ENCODE measurements at regions not wholly inside any gene's neighbourhood (a gene's known extent, or its start where the extent isn't known, plus 50 kb on each side); places are given as distances from the start of the nearest gene placed in this dataset.

- no peak for DNase-seq (ENCODE audit: low spot score)
Observed at GRCh38 chr18:44136326-44136725, 544.4 kb upstream of the SETBP1 start.

GRCh38 chr18:44143072-44143471, 537.6 kb upstream of the SETBP1 start:
- no peak for DNase-seq (ENCODE audit: low spot score)

- DNase-seq (ENCODE audit: low spot score): no peak
Observed at GRCh38 chr18:44149706-44150105, 531.0 kb upstream of the SETBP1 start.

GRCh38 chr18:44153981-44154380, 526.7 kb upstream of the SETBP1 start:
- DNase-seq (ENCODE audit: low spot score): no peak

DNA sequence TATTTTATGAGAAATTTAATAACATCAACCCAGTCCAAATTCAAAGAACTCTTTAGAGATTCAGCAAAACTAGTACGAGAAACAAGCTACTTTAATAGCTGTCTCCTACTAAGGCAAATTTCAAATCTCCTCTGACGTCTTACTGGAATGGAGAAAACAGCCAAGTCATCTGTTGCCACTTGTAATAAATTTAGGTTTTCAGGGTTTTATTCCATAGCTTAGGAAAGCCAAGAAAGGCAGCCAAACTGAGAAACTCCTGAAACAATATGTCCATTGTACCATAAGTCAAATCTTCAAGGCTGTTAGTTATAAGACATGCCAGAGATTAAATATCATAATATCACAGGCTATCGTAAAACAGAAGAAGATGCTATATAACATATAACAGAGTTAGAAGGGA, 524.6 kb upstream of the SETBP1 start:
- DNase-seq (ENCODE audit: low spot score): no peak

- DNase-seq (ENCODE audit: low spot score): no peak
Observed at GRCh38 chr18:44156776-44157335, 523.8 kb upstream of the SETBP1 start.

GRCh38 chr18:44170208-44170880, 510.3 kb upstream of the SETBP1 start:
- DNase-seq (ENCODE audit: low spot score): no peak

DNA sequence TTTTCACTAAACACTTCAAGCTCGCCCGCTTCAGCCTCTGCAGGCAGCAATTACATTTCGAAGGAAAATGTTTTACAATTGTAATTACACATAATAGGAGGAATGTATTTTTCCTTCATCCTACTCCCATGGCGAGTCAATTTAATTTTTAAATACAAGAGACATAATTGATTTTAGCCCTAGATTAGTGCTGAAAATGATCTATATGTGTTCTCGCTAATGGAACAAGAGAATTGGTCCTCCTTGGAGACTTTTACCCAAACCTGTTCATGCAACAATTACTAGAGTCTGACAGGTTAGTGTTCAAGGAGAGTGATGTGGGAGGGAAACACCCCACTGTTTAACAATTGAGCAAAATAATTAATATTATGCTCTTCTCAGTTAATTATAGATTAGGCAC, 509.4 kb upstream of the SETBP1 start:
- no peak for DNase-seq (ENCODE audit: low spot score)

DNA sequence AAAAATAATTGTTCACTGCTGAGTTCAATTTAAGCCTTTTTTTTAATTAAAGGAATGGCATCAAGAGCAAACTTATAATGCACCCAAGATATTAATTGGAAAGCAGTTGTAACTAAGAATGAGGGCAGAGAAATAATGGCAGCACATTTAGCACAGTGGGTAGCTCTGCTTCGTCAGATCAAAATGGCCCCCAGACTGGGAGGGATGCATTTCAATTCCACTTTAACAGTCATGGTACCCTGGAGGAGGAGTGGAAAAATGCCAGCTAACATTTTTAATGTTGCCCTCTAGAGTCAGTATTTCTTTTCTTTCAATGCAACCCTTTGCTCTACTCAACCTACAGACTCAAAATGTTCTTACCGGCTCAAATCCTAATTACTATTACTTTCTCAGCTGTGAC, 504.8 kb upstream of the SETBP1 start:
- no peak for DNase-seq (ENCODE audit: low spot score)

DNA sequence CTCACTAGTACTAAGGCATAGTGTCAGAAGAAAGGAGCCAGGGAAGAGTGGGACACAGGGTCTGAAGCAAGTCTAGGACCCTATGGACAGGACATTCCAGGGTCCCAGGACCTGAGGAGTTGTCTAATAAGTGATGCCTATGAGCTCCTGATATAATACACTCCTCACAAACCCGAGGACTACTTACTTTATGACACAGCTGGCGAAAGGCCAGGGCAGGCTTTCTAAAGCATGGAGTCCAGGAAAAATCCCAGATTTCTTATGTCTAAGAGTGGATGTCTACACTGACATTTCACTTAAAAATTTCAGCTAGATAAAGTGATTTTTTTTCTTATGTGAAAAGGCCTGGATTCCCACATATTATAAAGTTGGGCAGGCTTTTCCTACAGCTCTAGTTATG, 502.2 kb upstream of the SETBP1 start:
- no peak for DNase-seq (ENCODE audit: low spot score)

DNA sequence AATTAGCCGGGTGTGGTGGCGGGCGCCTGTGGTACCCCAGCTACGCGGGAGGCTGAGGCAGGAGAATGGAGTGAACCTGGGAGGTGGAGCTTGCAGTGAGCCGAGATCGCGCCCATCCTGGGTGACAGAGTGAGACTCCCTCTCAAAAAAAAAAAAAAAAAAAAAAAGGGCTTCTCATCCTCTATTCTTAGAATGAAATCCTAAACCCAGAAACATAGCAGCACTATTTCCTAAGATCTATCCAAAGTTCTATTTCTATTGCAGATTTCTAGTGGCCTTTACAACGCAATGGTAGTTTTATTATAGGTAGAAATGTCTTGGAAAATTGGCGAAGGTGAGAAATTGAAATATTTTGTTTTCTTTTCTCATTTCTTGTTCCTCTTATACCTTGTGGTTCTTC, 501.0 kb upstream of the SETBP1 start:
- no peak for DNase-seq (ENCODE audit: low spot score)

DNA sequence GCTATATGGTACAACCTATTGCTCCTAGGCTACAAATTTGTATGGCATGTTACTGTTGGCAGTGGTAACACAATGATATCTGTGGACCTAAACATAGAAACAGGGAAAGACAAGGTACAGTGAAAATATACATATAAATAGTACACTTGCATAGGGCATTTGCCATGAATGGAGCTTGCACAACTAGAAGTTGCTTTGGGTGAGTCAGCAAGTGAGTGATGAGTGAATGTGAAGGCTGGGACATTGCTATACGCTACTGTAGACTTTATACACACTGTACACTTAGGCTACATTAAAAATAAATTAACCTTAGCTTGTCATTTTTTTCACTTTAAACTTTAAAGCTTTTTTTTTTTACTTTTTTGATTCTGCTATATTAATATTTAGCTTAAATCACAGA, 500.0 kb upstream of the SETBP1 start:
- no peak for DNase-seq (ENCODE audit: low spot score)

DNA sequence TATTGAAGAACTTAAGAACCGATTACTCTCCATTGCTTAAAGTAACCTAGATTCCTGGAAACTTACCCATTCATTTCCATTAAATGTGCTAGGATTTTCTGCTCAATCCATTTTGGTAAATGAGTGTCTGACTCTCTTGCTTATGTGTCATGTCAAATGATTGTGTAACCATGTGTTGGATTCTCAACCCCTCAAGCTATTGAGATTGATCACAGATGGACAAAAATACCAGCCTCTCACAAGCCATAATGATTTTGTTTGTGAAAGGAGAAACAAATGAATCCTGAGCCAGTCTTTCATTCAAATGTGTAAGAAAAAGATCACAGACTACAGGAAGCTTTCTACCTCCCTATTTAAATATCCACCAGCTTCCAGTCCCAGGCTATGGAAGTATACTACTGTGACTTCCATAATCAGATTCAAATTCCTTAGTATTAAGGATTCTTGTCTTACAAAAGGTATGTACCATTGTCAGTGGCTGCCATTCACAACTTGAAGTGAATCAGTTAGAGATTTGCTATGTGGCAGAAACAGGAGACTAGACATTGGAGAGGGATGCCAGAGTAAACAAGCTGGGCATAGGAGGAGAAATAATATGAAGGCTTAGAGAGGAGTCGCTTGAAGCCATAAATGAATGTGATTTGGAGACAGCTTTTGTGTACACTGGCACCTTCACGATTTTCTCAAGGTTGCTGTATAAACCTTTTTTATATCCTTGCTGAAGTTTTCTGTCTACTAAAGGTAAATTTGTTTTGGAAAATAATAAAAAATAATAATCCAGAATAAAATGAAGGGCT, 498.5 kb upstream of the SETBP1 start:
- no peak for DNase-seq (ENCODE audit: low spot score)

- no peak for DNase-seq (ENCODE audit: low spot score)
Observed at GRCh38 chr18:44186001-44186400, 494.7 kb upstream of the SETBP1 start.

GRCh38 chr18:44187090-44187489, 493.6 kb upstream of the SETBP1 start:
- DNase-seq (ENCODE audit: low spot score): no peak

DNA sequence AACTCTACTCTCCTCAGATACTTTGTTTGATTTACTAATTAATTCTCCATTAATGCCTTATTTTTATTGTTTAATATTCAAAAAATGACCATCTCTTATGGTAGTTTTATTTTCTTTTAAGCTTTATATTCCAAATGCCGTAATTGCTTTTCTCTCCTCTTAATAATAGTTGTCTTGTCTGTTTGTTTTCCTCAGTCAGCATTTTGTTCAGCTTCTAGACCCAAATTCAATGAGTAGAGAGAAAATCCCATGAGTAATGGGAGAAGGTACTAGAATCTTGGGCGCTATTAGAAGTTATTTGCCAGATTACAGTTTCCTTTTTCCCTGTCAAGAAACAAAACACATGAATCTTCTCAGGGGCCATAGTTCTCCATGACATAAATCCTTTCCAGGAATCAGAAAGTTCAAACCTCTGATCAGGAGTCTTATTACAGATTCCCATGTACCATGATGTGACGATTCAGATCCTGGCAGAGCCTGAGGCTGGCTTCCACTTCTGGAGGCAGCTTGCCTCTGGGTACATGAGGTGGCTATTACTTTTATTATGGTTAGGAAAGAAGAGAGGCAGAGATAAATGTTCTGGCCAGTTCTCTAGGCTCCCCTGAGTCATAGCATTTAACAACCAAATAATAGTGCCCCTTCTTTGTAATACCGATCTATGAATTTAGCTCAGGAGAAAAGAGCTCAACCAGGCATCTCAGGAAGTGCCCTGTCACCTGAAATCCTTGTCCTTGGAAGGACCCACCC, 485.1 kb upstream of the SETBP1 start:
- DNase-seq (ENCODE audit: low spot score): no peak

GRCh38 chr18:44197832-44198611, 482.7 kb upstream of the SETBP1 start:
- DNase-seq (ENCODE audit: low spot score): no peak

DNA sequence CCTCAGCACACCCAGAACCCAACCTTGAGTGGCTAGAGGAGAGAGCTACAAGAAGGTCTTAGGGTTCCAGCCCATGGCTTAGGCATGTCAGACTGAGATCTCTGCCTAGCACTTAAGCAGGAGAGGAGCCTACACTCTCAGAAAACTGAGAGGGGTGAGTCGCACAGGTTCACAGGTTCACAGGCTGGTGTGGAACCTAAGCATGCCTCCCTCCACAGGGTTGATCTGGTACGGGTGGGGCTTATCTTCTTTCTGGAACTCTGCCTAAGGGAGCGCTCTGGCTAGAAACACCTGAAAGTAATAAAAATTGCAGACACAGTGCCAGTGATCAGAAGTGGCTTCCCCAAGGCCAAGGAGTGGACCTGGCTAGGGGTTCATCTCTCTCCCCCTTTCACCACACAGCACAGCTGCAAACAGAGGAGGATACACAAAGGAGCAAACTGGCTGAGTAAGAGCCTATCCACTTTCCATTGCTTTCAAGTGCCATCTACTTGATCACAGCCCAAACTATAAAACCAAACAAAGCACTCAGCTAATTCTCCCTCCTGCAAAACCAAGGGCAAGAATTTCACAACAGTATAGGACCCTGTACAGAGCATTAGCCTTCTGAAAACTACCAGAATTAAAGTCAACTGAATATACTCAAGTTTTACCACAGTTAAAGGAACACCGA, 481.9 kb upstream of the SETBP1 start:
- no peak for DNase-seq (ENCODE audit: low spot score)

DNA sequence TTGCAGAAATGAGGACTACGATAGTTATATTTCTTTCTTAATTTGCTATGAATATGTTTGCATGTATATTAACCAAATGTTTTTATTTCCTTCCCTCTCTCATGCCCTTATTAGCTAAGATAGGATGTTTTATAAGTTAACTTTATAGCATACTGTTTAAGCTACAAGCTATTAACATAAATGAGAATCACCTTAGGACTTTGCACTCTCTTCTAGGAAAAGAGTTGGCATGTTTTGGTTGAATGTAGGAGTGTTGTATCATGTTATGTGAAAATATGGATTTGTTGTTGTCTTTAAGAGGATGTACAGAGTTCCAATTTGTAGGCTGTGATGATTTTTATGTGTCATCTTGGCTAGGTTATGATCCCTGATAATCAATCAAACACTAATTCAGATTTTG, 467.4 kb upstream of the SETBP1 start:
- no peak for DNase-seq (ENCODE audit: low spot score)

DNA sequence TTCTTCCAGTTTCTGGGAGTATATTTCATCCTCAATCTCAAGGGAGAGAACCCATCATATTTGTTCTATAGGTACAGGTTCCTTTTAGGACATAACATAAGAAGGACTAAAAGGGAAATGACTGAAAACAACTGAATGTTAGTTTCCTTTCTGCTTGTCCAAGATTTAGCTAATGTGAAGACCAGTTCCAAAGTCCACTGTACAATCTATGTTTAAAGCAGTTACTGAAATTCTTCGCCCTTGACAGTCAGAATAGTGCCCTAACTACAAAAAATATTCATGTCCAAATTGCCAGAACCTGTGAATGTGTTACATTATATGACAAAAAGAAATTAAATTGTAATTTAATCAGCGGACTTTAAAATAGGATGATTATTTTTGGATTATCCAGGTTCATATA, 466.3 kb upstream of the SETBP1 start:
- DNase-seq (ENCODE audit: low spot score): no peak

- no peak for DNase-seq (ENCODE audit: low spot score)
Observed at GRCh38 chr18:44216169-44216568, 464.5 kb upstream of the SETBP1 start.

Data from ureter (tissue), 1 donor.